Breast epithelium (tissue), 3 donors: ENCODE measurements at regions not wholly inside any gene's neighbourhood (a gene's known extent, or its start where the extent isn't known, plus 50 kb on each side); places are given as distances from the start of the nearest gene placed in this dataset.

Source experiments
- CTCF ChIP-seq, 3 donors: fragments of 450-650 bp; IDR thresholded peaks; one replicate each; pipeline ENCODE4 v1.5.1; 2016 to 2017; ENCODE audit warnings: antibody characterized with exemption in 3 of 3, mild to moderate bottlenecking in 3 of 3, moderate library complexity in 3 of 3
- POLR2A ChIP-seq: fragments of 450-650 bp; IDR thresholded peaks from one replicate; pipeline ENCODE4 v1.6.1; 2016; ENCODE audit warnings: antibody characterized with exemption, mild to moderate bottlenecking, moderate library complexity
- POLR2AphosphoS5 ChIP-seq, 3 donors: sonication (generic); formaldehyde crosslinking; IDR thresholded peaks; one replicate each; pipeline ENCODE4 v1.6.1; 2017; ENCODE audit warnings: antibody characterized with exemption in 3 of 3

- TF ChIP-seq POLR2AphosphoS5 (IDR thresholded peaks at IDR 0.05), result no peak
- TF ChIP-seq POLR2A, result no peak
- no peak for TF ChIP-seq CTCF (IDR thresholded peaks at IDR 0.05)
These were observed 687.5 kb upstream of the TMEM132C start for GRCh38 chr12:127579446-127579845.
